ENCODE measurements at regions not wholly inside any gene's neighbourhood (a gene's known extent, or its start where the extent isn't known, plus 50 kb on each side); places are given as distances from the start of the nearest gene placed in this dataset.

DNA sequence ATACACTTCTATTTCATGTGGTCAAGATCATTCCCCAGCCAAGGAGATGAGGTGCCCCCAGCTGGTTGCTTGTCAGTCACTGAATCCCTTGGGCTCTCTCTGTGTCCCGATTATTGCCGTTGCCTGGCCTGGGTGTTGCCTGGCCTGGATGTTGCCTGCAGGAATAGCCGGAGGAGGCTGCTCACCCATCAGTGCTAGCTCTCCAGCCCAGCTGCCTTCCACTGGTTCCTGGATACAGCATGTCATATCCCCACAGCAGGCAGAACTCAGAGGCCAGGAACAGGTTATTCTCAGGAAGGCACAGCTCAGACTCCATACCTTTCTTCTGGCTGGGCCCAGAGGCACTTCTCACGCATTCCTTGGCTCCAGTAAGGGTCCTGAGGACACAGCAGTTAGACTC is 542.1 kb upstream of the MGMT start:
- no peak for DNase-seq (ENCODE audit: low read depth, low spot score)

GRCh38 chr10:128926711-128927110 is 540.3 kb upstream of the MGMT start:
- no peak for DNase-seq (ENCODE audit: low read depth, low spot score)

- no peak for DNase-seq (ENCODE audit: low read depth, low spot score)
These were observed 539.4 kb upstream of the MGMT start for GRCh38 chr10:128927497-128928161.

GRCh38 chr10:128928231-128928836 is 538.7 kb upstream of the MGMT start:
- no peak for DNase-seq (ENCODE audit: low read depth, low spot score)

- DNase-seq (ENCODE audit: low read depth, low spot score) = no peak
These were observed 537.9 kb upstream of the MGMT start for GRCh38 chr10:128929131-128929530.

GRCh38 chr10:128929767-128930166 is 537.3 kb upstream of the MGMT start:
- no peak for DNase-seq (ENCODE audit: low read depth, low spot score)

GRCh38 chr10:128930515-128930914 is 536.5 kb upstream of the MGMT start:
- DNase-seq (ENCODE audit: low read depth, low spot score) = no peak

GRCh38 chr10:128932071-128932820 is 534.8 kb upstream of the MGMT start:
- no peak for DNase-seq (ENCODE audit: low read depth, low spot score)

GRCh38 chr10:128934492-128934891 is 532.5 kb upstream of the MGMT start:
- DNase-seq (ENCODE audit: low read depth, low spot score) = no peak

GRCh38 chr10:128936392-128936791 is 530.6 kb upstream of the MGMT start:
- DNase-seq (ENCODE audit: low read depth, low spot score) = no peak

- no peak for DNase-seq (ENCODE audit: low read depth, low spot score)
These were observed 528.5 kb upstream of the MGMT start for GRCh38 chr10:128938558-128938957.

- no peak for DNase-seq (ENCODE audit: low read depth, low spot score)
These were observed 527.0 kb upstream of the MGMT start for GRCh38 chr10:128940081-128940480.

- no peak for DNase-seq (ENCODE audit: low read depth, low spot score)
These were observed 523.9 kb upstream of the MGMT start for GRCh38 chr10:128943111-128943510.

DNA sequence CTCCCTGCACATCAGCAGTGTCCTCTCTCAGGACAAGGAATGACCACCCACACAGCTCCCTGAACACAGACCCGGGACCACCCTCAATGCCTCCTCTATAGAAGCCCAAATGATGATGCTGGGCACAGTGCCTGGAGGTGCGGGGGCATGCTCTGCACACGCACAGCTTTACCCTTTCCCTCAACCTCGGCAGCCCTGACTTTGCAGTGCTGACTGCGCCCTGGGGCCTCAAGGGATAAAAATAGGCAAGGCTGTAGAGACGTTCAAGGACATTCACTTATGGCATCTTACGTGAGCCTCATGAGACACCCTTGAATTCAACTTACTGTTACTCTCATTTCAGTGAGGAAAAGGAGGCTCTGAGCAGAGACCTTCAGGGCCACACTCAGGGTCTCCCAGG is 521.6 kb upstream of the MGMT start:
- DNase-seq (ENCODE audit: low read depth, low spot score) = no peak

- no peak for DNase-seq (ENCODE audit: low read depth, low spot score)
These were observed 516.7 kb upstream of the MGMT start for GRCh38 chr10:128950159-128950915.

- no peak for DNase-seq (ENCODE audit: low read depth, low spot score)
These were observed 516.1 kb upstream of the MGMT start for GRCh38 chr10:128950916-128951275.

- DNase-seq (ENCODE audit: low read depth, low spot score) = no peak
These were observed 514.2 kb upstream of the MGMT start for GRCh38 chr10:128952856-128953255.

DNA sequence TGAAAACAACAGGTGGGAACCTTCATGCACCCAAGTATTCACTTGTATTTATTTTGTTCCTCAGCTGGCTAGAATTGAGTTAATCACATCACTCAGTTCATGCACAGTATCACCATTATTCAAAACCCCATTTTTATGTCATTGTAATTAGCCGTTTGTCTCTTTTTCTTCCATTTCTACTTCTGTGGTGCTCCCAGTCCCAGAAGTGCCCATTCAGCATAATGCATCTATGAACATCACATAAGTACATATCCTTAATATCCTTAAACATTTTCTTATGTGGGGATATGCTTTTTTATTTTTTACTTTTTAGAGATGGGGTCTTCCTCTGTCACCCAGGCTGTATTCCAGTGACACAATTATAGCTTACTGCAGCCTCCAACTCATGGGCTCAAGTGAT is 510.9 kb upstream of the MGMT start:
- no peak for DNase-seq (ENCODE audit: low read depth, low spot score)

GRCh38 chr10:128957221-128957620 is 509.8 kb upstream of the MGMT start:
- no peak for DNase-seq (ENCODE audit: low read depth, low spot score)

GRCh38 chr10:128958834-128959690 is 508.0 kb upstream of the MGMT start:
- no peak for DNase-seq (ENCODE audit: low read depth, low spot score)

DNA sequence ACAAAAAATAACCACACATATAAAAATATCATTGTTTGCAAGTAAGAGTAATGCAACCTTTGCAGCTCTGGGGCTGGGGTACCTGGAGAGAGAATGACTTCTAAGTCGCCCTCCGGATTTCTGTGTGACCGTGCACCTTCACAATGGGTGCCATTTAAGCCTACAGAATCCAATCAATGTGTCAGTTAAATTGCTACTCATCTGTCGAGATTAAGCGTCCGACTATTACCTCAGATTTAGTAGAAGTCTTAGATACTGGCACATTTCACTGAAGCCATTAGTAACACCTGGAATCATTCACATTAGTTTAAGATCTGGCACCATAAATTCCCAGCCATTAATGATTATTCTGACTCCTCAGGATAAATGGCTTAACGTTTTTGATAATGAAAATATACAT is 507.3 kb upstream of the MGMT start:
- DNase-seq (ENCODE audit: low read depth, low spot score) = no peak
